ENCODE measurements at regions not wholly inside any gene's neighbourhood (a gene's known extent, or its start where the extent isn't known, plus 50 kb on each side); places are given as distances from the start of the nearest gene placed in this dataset.

- no peak for TF ChIP-seq ZNF416 (CRISPR knock-in tag; IDR thresholded peaks at IDR 0.05)
- TF ChIP-seq, protein P1, sequence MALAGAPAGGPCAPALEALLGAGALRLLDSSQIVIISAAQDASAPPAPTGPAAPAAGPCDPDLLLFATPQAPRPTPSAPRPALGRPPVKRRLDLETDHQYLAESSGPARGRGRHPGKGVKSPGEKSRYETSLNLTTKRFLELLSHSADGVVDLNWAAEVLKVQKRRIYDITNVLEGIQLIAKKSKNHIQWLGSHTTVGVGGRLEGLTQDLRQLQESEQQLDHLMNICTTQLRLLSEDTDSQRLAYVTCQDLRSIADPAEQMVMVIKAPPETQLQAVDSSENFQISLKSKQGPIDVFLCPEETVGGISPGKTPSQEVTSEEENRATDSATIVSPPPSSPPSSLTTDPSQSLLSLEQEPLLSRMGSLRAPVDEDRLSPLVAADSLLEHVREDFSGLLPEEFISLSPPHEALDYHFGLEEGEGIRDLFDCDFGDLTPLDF (CRISPR knock-in tag; IDR thresholded peaks at IDR 0.05): no peak
- TF ChIP-seq CTCF (IDR thresholded peaks at IDR 0.05): no peak
- no peak for TF ChIP-seq ZNF121 (CRISPR knock-in tag; IDR thresholded peaks at IDR 0.05)
- TF ChIP-seq TEAD4 (CRISPR knock-in tag; IDR thresholded peaks at IDR 0.05): no peak
- TF ChIP-seq, protein P2, sequence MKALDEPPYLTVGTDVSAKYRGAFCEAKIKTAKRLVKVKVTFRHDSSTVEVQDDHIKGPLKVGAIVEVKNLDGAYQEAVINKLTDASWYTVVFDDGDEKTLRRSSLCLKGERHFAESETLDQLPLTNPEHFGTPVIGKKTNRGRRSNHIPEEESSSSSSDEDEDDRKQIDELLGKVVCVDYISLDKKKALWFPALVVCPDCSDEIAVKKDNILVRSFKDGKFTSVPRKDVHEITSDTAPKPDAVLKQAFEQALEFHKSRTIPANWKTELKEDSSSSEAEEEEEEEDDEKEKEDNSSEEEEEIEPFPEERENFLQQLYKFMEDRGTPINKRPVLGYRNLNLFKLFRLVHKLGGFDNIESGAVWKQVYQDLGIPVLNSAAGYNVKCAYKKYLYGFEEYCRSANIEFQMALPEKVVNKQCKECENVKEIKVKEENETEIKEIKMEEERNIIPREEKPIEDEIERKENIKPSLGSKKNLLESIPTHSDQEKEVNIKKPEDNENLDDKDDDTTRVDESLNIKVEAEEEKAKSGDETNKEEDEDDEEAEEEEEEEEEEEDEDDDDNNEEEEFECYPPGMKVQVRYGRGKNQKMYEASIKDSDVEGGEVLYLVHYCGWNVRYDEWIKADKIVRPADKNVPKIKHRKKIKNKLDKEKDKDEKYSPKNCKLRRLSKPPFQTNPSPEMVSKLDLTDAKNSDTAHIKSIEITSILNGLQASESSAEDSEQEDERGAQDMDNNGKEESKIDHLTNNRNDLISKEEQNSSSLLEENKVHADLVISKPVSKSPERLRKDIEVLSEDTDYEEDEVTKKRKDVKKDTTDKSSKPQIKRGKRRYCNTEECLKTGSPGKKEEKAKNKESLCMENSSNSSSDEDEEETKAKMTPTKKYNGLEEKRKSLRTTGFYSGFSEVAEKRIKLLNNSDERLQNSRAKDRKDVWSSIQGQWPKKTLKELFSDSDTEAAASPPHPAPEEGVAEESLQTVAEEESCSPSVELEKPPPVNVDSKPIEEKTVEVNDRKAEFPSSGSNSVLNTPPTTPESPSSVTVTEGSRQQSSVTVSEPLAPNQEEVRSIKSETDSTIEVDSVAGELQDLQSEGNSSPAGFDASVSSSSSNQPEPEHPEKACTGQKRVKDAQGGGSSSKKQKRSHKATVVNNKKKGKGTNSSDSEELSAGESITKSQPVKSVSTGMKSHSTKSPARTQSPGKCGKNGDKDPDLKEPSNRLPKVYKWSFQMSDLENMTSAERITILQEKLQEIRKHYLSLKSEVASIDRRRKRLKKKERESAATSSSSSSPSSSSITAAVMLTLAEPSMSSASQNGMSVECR (CRISPR knock-in tag; IDR thresholded peaks at IDR 0.05; ENCODE audit: borderline replicate concordance): no peak
- TF ChIP-seq ZBTB43 (CRISPR knock-in tag; IDR thresholded peaks at IDR 0.05): no peak
- no peak for TF ChIP-seq TP53 (CRISPR knock-in tag; IDR thresholded peaks at IDR 0.05)
- no peak for TF ChIP-seq PREB (CRISPR knock-in tag; IDR thresholded peaks at IDR 0.05; ENCODE audit: borderline replicate concordance)
- no peak for TF ChIP-seq ESRRA (CRISPR knock-in tag; IDR thresholded peaks at IDR 0.05; ENCODE audit: borderline replicate concordance)
- no peak for TF ChIP-seq PRDM15 (CRISPR knock-in tag; IDR thresholded peaks at IDR 0.05)
Observed at GRCh38 chrX:23118890-23119527, 119.2 kb downstream of the DDX53 start.
